HG03139 (cell line): ENCODE measurements at regions not wholly inside any gene's neighbourhood (a gene's known extent, or its start where the extent isn't known, plus 50 kb on each side); places are given as distances from the start of the nearest gene placed in this dataset.
"Not testable (repeated sequence)": the region's sequence is repeated elsewhere in the genome, so short reads cannot be mapped to it uniquely, and the experiment has no call there.

ENCODE experiments used
- ATAC-seq: cut with Tn5 transposase; IDR thresholded peaks from one replicate; pipeline ENCODE4 v1.9.1; 2021; ENCODE audit not compliant: unreplicated experiment

DNA sequence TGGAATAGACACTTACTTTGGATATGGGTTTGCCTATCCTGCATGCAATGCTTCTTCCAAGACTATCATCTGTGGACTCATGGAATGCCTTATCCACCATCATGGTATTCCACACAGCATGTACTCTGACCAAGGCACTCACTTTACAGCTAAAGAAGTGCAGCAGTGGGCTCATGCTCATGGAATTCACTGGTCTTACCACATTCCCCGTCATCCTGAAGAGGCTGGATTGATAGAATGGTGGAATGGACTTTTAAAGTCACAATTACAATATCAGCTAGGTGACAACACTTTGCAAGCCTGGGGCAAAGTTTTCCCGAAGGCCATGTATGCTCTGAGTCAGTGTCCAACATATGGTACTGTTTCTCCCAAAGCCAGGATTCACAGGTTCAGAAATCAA lies 199.1 kb downstream of the GJA1 start:
- ATAC-seq = not testable (repeated sequence)

DNA sequence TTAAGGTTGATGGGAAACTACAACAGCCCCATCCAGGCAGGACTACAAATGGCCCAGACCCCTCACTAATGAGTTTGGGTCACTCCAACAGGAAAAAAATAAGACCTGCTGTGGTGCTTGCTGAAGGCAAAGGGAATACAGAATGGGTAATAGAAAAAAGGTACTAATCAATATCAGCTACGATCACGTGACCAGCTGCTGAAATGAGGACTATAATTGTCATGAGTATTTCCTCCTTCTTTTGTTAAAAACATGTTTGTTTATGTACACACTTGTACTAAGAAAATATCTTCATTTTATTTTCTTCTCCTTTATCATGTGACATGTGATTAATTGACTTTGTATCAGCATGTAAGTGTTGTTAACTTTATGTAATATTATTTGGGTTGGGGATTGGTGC lies 199.9 kb downstream of the GJA1 start:
- ATAC-seq = no peak

DNA sequence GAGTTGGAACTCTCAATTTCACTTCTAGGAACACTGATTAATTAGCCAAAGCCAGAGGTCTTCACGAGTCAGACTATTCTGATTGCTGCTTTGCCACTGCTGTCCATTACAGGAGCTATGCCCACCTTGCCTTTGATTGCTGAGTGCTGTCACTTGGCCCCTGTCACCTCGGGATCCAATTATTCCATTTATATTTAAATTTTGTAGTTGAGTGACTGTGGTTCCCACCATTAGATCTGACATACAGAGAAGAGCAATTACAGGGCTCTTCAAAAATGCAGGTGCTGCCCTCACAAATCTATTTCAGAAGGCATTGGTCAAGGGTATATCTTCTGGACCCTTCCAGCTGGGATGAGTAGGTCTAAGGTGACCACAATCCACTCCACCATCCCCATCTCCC lies 200.8 kb downstream of the GJA1 start:
- not testable (repeated sequence) for ATAC-seq

DNA sequence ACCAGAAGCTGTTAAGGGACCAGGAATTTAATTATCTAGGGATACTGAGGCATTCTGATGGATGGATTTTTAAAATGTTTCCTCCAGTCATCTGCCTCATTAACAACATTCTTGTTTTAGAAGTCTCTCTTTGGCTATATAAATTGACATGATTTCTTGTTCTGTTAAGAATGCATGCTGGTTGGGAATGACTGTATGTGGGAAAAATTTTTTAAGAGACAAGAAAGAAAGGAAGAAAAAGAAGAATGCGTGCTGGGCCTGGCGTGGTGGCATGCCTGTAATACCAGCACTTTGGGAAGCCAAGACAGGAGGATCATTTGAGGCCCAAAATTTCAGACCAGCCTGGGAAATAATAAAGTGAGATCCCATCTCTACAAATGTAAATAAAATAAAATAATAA lies 203.6 kb downstream of the GJA1 start:
- no peak for ATAC-seq

DNA sequence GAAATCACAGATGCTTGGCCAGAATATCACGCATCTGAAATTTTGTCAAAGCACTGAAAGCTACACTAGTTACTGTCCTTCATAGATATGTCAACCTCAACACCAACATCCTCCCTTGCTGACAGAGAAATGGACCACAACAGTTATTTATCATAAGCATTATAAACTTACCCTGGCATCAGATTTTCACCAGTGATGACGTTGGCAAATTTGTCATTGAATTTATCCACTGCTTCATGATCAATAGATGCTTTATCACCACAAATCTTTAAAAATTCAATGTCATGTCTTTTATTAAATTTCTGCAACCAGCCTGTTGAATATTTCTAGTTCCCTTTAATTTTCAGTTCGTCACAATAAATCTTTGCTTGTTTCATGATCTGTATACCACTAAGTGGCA lies 205.7 kb downstream of the GJA1 start:
- no peak for ATAC-seq

DNA sequence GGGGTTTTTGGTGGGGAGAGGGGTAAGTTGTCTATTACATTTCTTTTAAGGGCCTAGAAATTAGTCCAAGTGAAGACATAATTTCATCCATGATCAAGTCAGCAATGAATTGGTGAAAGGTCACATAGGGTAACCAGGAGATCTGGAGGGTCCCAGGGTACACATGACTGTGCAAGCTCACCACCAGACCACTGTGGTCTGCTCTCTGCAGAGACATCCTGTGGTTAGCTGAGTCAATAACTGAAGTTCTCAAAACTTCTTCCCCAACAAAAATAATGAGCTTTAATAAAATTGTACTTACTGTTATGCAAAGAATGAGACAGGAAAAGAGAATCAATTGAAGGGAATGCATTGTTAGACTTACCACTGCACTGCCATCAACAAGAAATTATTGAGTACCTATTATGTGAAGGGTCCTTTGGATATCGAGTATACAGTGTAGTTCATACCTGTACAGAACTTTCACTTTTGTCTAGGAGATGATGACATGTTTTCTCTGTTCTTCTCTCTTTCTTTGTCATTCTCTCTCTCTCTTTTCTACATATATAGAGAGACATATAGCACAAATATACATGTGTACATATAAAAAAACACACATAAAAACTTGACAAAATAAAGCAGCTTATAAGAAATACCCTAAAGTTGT lies 209.8 kb downstream of the GJA1 start:
- ATAC-seq = no peak

DNA sequence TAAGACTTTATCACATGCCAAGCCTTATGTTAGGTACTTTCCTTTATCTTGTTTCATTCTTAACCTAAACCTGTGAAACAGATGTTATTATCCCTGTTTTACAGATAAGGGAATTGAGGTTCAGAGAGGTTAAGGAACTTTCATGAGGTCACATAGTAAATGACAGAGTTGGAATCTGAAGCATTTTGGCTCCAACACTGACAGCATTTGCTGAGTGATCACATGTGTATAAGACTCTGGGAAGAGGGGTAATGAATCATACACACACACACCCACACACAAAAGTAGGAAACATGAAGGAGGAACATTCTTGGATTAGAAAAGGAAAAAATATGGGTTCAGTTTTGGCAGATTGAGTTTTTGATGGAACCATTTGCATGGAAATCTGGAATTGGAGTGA lies 212.5 kb downstream of the GJA1 start:
- ATAC-seq = no peak

DNA sequence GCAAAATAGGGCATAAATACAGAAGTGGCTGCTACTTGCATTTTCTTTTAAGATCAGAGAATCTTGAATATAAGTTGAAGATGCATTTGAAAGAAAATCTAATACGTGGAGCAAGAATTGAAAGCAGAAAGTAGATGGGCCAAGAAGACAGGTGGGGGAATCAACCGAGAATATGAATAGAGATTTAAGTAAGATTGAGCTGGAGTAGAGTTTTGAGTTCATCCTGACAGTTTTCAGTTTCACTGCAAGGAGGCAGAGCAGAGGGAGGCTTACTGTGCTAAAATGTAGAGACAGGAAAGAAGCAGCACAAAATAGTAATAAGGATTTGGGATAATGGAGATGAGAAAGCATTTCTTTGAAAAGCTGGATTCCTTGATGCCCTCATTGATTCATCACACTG lies 214.5 kb downstream of the GJA1 start:
- ATAC-seq = no peak

DNA sequence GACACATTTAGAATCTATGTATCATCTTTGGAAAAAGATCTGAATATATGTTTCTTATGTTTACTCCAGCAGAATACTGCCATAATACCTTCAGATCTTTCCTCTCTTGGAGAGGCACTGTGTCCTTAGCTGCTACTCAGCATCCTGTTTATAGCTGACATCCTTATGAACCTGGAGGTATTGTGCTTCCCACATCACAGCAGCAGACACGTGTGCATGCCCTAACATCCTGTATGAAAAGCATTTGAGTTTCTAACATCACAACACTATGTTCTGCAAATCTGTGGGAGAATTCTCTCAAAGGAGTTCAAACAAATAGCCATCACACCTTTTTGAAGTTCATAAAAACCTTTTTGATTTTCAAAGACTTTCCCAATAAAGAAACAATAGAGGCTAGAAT lies 216.0 kb downstream of the GJA1 start:
- no peak for ATAC-seq

DNA sequence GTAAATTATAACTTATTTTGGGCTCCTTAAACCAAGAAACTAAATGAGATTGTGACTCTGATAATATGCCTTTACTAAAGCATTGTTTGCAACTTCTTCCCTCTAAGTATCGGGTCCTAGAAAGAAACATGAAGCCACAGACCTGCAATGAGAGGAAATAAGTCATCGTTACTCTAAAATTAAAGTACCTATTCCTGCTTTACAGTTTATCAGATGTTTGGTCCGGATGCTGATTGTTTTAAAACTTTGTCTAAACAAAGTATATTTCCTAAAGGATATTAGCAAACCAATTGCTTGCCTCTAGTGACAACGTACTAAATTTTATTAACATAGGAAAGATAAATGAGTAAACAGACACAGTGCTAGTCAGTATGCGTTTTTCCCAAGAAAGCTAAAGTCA lies 216.8 kb downstream of the GJA1 start:
- no peak for ATAC-seq

DNA sequence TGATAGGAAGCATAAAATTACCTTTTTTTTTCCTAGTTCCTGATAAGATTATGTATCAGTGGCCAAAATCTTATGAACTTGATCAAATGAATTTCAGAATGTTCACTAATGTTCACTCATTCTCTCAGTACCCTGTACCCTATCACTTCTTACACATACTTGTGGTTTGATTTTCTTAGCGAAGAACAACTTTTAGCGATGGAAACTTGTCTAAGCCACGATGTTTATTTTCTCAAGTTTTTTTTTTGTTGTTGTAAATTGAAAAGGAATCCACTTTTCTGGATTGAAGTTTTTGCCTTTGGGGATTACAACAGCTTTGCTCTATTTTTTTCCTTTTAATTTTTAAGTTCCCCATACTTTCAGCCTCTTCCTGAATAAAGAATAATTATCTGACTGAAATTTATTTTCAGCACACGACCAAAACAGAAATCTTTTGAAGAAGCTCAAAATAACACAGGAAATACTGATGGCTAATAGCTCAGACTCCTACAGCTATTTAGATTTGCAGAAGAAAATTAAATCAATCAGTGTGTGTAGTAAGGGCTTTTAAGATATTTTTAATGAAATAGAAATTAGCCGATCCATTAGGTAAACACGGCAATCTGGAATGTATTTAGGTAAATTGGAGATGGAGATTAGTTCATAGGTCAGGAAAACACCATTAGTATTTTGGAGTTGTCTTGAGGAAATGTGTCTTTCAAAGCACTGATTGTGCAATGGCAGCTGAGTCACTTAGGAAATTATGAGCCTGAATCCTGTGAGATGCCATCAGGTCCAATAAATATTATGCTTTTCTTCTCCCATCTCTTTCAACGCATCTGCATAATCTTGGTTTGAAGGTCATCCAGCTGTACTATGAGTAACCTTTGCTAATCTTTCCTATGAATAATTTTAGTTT lies 217.5 kb downstream of the GJA1 start:
- ATAC-seq = no peak

DNA sequence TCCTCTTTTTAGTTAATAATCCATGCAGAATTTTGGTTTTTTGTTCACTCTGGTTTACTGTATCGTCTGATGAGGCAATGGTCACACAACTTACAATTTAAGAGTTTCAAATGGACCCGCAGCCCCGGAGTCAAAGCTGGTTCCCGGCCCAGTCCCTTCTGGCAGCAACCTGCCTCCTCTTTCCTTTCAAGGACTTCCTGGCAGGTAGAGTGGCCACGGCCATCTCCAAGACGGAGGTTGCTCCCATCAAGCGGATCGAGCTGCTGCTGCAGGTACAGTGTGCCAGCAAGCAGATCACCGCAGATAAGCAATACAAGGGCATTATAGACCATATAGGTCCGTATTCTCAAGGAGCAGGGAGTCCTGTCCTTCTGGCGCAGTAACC lies 218.2 kb downstream of the GJA1 start:
- no peak for ATAC-seq

DNA sequence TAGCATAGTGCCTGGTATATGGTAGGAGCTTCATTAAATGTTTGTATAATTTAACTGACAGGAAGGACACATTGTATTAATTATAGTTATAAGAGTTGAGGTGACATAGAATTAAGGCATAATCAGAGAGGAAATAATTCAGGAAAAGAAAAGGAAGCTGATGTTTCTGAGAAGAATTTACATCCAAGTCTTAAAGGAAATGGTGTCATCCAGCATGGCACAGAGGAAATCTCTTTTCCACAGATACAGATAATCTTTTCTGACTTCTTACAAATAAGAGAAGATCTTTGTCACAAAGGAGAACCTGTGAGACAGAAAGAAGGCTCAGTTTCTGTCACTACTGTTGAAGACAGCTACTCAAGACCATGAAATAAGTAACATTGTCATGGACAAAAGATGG lies 222.5 kb downstream of the GJA1 start:
- ATAC-seq = no peak

DNA sequence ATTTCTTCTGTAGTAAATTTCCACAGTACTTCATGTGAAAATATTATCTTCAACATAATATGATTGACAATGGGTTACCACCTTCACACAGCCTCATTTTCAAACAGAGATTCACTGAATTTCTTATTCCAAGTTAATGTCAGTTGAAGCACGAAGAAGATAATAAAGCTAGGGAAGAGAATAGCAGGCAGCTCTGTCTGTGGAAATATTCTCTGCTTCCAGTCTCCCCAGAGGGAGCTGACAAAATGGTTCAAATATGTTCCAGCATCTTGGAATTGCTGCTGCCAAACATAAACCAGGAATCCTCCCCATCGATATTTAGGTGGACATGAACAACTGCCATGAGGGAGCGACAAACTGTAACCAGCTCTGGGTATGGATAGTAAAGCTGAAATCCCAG lies 224.8 kb downstream of the GJA1 start:
- ATAC-seq = no peak

DNA sequence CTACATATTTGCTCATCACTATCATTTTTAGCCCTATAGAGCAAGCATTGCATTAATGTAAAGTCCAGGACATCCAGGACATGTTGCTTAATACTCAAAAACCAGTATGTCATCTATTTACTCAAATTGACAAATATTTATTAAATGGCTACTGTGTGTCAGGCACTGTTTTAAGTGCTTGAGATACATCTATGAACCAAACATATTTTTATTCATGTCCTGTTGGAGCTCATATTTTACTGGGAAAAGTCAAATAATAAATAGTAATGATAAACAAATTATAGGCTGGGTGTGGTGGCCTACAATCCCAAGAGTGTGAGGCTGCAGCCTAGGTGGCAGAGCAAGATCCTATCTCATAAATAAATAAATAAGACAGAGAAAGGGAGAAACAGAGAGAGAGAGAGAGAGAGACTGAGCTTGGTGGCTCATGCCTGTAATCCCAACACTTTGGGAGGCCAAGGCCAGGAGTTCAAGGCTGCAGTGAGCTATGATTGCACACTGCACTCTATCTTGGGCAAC lies 227.9 kb downstream of the GJA1 start:
- ATAC-seq = no peak

DNA sequence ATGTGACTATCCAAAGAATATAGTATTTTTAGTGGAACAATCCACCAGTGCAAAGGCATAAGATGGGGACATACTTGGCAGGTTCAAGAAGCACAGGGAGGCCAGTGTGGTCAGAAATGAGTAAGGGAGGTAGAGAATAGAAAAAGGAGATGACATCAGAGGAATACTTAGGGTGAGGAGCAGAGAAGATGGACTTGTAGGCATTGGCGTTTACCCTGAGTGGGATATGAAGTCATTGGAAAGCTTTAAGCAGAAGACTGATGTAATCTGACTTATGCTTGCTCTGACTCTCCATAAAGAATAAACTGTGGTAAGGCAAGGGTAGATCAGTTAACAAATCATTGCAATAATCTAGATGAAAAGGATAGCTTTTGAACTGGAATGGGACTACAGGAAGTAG lies 228.7 kb downstream of the GJA1 start:
- ATAC-seq = no peak

DNA sequence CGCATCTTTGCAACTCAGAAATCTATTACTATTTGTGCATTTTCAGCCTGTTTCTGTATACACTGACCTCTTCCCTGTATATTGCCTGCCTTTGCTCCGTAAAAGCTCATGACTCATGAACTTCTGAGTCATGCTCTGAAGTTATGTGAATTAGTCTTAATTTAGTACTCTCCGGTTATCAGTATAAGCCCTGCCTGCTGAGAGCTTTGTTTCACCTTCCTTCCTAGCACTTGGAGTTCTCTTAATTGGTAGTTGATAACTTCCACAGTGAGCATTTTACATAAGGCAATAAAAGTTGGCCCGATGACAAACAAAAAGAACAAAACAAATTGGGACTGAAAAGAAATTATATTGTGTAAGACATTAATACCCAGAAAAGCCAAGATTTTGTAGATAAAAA lies 231.4 kb downstream of the GJA1 start:
- ATAC-seq = no peak

DNA sequence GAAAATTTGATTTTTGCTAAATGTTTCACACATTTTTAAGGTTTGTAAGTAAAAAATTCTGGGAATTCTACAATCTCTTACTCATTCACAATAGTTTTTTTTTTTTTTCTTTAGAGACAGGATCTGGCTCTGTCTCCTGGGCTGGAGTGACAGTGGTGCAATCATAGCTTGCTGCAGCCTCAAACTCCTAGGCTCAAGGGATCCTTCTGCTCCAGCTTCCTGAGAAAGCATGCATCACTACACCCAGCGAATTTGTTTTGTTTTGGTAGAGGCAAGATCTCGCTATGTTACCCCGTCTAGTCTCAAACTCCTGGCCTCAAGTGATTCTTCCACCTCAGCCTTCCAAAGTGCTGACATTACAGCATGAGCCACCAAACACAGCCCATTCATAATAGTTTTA lies 232.8 kb downstream of the GJA1 start:
- ATAC-seq = no peak

DNA sequence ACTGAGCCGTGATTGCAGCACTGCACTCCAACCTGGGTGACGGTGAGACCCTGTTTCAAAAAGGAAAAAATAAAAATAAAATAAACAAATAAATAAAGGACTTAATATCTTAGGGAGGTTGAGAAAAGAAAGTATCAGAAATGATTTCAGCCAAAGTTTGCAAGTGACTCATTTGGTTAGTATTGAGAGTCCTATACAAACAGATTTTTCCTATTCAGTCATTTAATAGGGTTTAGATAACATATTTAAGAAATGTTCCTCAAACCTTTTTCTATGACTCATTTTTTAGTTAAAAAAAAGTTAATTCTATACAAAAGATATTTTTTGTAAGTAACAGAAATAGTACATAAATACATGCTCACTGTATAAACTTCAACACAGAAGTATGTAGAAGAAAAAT lies 235.1 kb downstream of the GJA1 start:
- ATAC-seq = no peak

DNA sequence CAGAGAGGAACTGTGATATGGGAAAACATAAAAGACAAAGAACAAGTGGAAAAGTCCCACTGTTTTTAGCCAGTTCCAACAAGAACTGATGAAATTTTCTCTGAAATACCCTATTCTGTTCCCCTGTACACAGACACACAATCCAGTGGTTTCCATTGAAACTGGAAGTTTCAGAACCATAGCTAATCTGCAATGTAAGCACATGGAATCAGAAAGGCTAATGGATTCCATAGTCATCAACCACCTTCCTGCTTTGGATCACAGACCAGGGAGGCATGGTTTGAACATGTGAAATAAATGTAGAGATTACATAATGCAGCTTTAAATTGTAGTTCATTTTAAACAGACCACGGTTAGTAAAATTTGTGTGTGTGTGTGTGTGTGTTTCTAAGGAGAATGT lies 242.1 kb downstream of the GJA1 start:
- ATAC-seq = no peak

DNA sequence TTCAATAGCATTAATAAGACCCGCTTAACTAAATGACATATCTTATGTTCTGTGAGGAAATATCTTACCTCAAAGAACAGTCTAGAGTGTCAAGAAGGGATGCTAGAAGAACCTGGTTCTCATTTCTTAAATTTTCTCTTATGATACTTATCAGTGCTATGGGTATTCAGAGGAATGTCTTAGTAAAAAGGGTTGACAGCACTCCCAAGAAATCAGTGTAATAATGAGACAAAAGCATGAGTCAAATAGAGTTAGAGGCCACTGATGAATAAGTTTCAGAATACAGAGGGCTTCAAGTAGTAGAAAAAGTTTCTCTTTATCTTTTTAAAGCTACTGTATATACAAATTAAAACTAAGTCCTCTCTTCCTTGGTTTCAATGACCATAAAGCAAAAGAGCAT lies 242.8 kb downstream of the GJA1 start:
- no peak for ATAC-seq

DNA sequence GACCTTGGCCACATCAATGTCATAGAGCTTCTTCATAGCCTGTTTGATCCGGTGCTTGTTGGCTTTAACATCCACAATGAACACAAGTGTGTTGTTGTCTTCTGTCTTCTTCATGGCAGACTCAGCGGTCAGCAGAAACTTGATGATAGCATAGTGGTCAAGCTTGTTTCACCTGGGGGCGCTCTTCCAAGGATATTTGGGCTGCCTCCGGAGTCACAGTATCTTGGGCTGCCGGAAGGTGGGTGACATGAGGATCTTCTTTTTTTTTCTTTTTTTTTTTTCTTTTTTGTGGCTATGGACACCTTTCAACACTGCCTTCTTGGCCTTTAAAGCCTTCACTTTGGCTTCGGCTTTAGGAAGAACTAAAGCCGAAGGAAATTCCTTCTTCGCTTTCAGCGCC lies 244.6 kb downstream of the GJA1 start:
- no peak for ATAC-seq

DNA sequence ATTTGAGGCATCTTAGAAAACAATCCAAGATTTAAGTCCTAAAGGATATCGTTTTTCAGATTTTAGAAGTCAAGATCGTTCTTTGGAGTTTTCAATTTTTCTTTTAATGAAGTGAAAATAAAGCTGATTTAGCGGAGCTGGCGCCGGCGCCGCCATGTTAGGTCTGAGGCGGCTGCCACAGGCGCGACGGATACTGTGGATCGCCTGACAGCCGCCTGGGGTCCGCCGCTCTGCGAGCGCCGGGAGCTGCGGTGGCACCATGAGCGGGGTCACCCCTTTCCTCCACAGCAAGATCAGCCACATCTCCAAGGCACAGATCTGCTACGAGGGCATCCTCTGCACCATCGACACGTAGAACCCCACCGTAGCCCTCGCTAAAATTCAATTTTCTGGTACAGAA lies 247.2 kb downstream of the GJA1 start:
- no peak for ATAC-seq
